CD4-positive, alpha-beta T cell treated with Interleukin-2 at 100 ng/mL for 4 hours (primary cell): ENCODE measurements at regions not wholly inside any gene's neighbourhood (a gene's known extent, or its start where the extent isn't known, plus 50 kb on each side); places are given as distances from the start of the nearest gene placed in this dataset.

ENCODE experiments used
- DNase-seq: peaks from one replicate; pipeline ENCODE4 v3.0.0-alpha.2; 2020; ENCODE audit warnings: low spot score

- DNase-seq, result no peak
Measured at GRCh38 chr2:7813541-7814292, 868.1 kb upstream of the ID2 start.

GRCh38 chr2:7815726-7816125 lies 866.1 kb upstream of the ID2 start:
- no peak for DNase-seq

GRCh38 chr2:7816233-7816632 lies 865.6 kb upstream of the ID2 start:
- DNase-seq, result no peak

- no peak for DNase-seq
Measured at GRCh38 chr2:7816944-7817343, 864.9 kb upstream of the ID2 start.

- DNase-seq, result no peak
Measured at GRCh38 chr2:7819316-7819715, 862.5 kb upstream of the ID2 start.

GRCh38 chr2:7819850-7820249 lies 862.0 kb upstream of the ID2 start:
- no peak for DNase-seq

- no peak for DNase-seq
Measured at GRCh38 chr2:7824211-7824610, 857.6 kb upstream of the ID2 start.

GRCh38 chr2:7825591-7826312 lies 856.1 kb upstream of the ID2 start:
- peak; percentile 26 for DNase-seq

GRCh38 chr2:7826656-7827055 lies 855.2 kb upstream of the ID2 start:
- DNase-seq, result no peak

GRCh38 chr2:7829241-7829640 lies 852.6 kb upstream of the ID2 start:
- DNase-seq, result no peak

GRCh38 chr2:7830616-7831015 lies 851.2 kb upstream of the ID2 start:
- DNase-seq, result no peak

GRCh38 chr2:7835151-7835550 lies 846.7 kb upstream of the ID2 start:
- DNase-seq, result no peak

GRCh38 chr2:7835693-7836680 lies 845.9 kb upstream of the ID2 start:
- DNase-seq, result no peak

GRCh38 chr2:7837237-7837760 lies 844.6 kb upstream of the ID2 start:
- DNase-seq, result no peak

GRCh38 chr2:7838669-7839068 lies 843.2 kb upstream of the ID2 start:
- DNase-seq, result no peak

GRCh38 chr2:7840651-7841380 lies 841.0 kb upstream of the ID2 start:
- no peak for DNase-seq

- DNase-seq, result no peak
Measured at GRCh38 chr2:7841751-7842150, 840.1 kb upstream of the ID2 start.

- no peak for DNase-seq
Measured at GRCh38 chr2:7844414-7844965, 837.4 kb upstream of the ID2 start.

GRCh38 chr2:7845332-7845731 lies 836.5 kb upstream of the ID2 start:
- DNase-seq, result no peak

- no peak for DNase-seq
Measured at GRCh38 chr2:7846607-7847006, 835.2 kb upstream of the ID2 start.

- no peak for DNase-seq
Measured at GRCh38 chr2:7847321-7847720, 834.5 kb upstream of the ID2 start.
